ENCODE measurements at regions not wholly inside any gene's neighbourhood (a gene's known extent, or its start where the extent isn't known, plus 50 kb on each side); places are given as distances from the start of the nearest gene placed in this dataset.

DNA sequence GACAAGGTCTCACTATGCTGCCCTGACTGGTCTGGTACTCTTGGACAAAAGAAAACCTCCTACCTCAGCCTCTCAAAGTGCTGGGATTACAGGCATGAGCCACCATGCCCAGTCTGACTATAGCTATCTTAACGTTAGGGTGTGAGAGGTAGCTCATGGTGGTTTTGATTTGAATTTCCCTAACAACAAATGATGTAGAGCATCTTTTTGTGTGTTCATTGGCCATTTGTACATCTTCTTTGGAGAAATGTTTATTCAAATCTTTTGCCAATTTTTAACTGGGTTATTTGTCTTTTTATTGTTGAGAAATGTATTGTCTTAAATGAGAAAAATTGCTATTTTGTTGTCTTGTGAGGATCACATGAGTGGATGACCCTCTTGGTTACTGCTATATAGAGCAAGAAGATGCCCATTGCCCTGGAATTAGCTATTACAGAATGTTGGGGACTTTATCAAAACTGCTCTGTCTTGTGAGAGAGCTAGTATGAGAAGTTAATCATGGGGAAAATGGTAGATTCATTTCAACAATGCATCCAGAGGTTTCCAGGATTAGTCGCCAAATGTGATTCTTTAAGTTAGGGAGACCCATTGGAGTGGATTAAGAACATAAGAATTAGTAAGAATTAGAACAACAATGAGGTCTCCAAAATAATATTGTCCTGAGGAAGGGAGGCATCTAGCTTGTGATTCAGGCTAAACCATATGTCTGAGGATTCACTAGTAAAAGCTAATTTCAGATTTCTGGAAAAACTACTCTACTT is 124.3 kb upstream of the MOCS2 start:
- Mint-ChIP-seq H3K36me3 (no peaks in the 10 kb centered on the region), H3K27me3 (peaks cover 3% of the 10 kb centered on the region), H3K9me3 (no peaks in the 10 kb centered on the region), H3K4me3 (no peak overlapping the region), H3K27ac (no peak overlapping the region), H3K4me1 (ENCODE audit: low read depth) (no peaks in the 10 kb centered on the region)
- intact Hi-C loops (cut with micrococcal nuclease): no loop called here
- no peak for DNase-seq
- ChIA-PET POLR2A (no interaction called here), CTCF (interaction anchor here (0.8 kb wide), 1 partner anchor 10 kb away, joined by 3 read pairs; no protein-coding TSS in a partner anchor)

DNA sequence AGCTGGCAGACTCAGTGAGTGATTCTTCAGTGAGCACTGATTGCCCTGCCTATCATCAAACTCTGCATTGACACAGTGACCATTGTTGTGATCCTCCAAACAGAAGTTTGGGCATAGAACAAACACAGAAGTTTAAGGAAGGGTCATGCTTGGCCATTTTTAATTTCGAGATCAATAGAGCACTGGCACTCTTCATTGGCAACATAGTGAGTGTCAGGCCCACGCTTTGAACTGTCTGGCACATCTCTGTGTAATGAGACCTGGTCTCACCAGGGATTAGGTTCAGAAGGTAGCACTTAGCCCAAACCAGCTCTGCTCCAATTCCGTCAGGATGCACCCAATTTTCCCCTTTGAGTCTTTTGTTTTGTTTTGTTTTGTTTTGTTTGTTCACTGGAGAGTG is 127.1 kb upstream of the MOCS2 start:
- POLR2A ChIA-PET: no interaction called here

DNA sequence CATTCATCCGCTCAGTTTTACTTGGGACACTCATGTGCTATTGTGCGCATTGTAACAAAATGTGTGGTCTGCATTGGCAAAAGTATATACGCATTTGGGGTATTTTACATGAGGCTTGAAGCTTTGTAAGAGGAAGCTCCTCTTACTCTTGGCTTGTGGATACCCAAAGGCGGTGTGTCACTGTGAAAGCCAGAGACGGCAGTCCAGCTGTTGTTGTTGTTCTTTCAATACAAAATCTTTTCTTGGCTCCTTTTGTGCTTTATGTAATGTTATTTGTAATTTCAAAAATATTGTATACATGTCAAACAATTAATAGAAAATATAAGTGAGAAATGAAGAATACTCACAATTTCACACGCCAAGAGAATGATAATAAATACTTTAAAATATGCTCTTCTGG is 128.3 kb upstream of the MOCS2 start:
- no peaks in the 10 kb centered on the region for H3K36me3 Mint-ChIP-seq
- no peaks in the 10 kb centered on the region for H3K4me1 Mint-ChIP-seq (ENCODE audit: low read depth)
- CTCF ChIA-PET: no interaction called here
- POLR2A ChIA-PET: no interaction called here
- H3K27me3 Mint-ChIP-seq: peaks cover 1% of the 10 kb centered on the region
- H3K4me3 Mint-ChIP-seq: no peak overlapping the region
- H3K27ac Mint-ChIP-seq: no peak overlapping the region
- H3K9me3 Mint-ChIP-seq: no peaks in the 10 kb centered on the region
- intact Hi-C loops (cut with micrococcal nuclease): no loop called here
- DNase-seq: no peak

More for the DNA sequence above, 127.1 kb upstream of the MOCS2 start:
- Mint-ChIP-seq H3K9me3 (no peaks in the 10 kb centered on the region), H3K27me3 (no peaks in the 10 kb centered on the region), H3K36me3 (no peaks in the 10 kb centered on the region), H3K27ac (no peak overlapping the region), H3K4me3 (no peak overlapping the region), H3K4me1 (ENCODE audit: low read depth) (no peaks in the 10 kb centered on the region)
- intact Hi-C loops (cut with micrococcal nuclease): no loop called here
- CTCF ChIA-PET: no interaction called here
- no peak for DNase-seq

DNA sequence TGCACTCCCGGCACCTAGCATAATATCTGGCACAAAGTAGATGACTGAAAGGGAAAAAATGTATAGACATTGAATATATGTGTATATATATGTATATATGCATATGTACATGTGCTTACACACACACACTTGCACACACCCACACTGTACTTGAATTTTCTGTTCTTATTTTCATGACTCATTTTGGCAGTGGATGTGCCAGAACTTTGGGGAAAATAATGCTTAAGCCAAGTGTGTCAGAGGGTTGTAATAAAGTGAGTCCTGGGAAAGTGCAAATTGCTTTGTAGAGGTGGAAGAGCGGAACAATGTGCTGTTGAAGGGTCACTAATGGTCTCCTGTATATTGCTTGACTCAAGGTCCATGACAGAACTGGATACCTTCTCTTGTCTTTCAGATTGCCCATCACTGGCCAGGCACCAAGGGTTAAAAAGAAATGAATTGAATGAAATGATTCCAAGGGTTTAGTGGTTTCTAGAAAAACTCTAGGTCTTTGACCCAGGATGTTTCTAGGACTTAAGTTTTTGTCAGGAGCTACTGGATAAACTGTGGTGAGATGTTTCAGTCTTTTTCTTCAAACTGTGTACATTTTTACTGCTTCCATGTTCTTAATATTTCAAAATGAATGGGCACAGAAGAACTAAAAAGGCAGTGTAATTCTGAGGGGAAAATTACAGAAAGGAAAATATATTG is 129.9 kb upstream of the MOCS2 start:
- no peak for DNase-seq
- Mint-ChIP-seq H3K4me3 (no peak overlapping the region), H3K9me3 (no peaks in the 10 kb centered on the region), H3K4me1 (ENCODE audit: low read depth) (no peaks in the 10 kb centered on the region), H3K27me3 (peaks cover 1% of the 10 kb centered on the region), H3K36me3 (no peaks in the 10 kb centered on the region), H3K27ac (no peak overlapping the region)
- intact Hi-C loops (cut with micrococcal nuclease): no loop called here
- ChIA-PET POLR2A (no interaction called here), CTCF (no interaction called here)

DNA sequence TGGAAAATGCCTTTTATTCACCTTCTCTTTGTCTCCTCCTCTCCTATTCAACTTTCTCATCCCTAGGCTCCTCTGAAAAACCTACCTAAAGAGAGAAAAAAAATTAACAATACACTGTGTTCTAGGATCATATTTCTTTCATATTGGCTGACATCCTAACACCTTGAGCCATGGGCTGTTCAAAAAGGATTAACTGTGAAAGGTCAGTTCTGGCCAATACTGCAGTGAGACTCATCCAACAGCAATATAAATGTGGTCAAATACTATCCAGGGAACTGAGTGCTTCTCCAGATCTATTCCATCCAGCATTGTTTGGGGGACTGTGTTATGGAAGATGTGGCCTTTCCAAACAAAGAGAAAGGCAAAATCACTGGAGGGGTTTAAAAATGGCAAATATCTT is 131.1 kb upstream of the MOCS2 start:
- no peak overlapping the region for H3K4me3 Mint-ChIP-seq
- ChIA-PET CTCF (no interaction called here), POLR2A (no interaction called here)
- no peaks in the 10 kb centered on the region for H3K9me3 Mint-ChIP-seq
- no peak for DNase-seq
- intact Hi-C loops (cut with micrococcal nuclease): no loop called here
- H3K36me3 Mint-ChIP-seq: no peaks in the 10 kb centered on the region
- peaks cover 1% of the 10 kb centered on the region for H3K27me3 Mint-ChIP-seq
- no peaks in the 10 kb centered on the region for H3K4me1 Mint-ChIP-seq (ENCODE audit: low read depth)
- no peak overlapping the region for H3K27ac Mint-ChIP-seq

DNA sequence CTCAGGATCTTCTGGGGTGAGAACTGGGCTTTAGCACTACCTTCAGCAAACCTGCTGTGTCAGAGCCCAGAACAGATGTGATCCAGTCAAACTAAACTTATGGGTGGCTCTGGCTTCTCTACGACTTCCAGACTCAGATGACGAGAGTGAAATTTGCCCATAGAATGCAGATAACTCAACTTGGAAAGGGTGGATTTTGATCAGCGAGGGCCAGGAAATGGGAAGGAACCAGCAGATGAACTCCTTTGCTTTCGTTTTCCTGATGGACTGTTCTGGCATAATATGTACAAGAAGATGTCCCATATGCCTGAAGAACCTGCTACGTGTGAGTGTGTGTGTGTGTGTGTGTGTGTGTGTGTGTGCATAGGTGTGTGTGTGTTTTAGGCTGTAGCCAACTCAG is 132.0 kb upstream of the MOCS2 start:
- no peaks in the 10 kb centered on the region for H3K9me3 Mint-ChIP-seq
- intact Hi-C loops (cut with micrococcal nuclease): no loop called here
- no peaks in the 10 kb centered on the region for H3K36me3 Mint-ChIP-seq
- no peak for DNase-seq
- H3K27ac Mint-ChIP-seq: no peak overlapping the region
- H3K4me1 Mint-ChIP-seq (ENCODE audit: low read depth): no peaks in the 10 kb centered on the region
- peaks cover 1% of the 10 kb centered on the region for H3K27me3 Mint-ChIP-seq
- ChIA-PET CTCF (no interaction called here), POLR2A (no interaction called here)
- H3K4me3 Mint-ChIP-seq: no peak overlapping the region

DNA sequence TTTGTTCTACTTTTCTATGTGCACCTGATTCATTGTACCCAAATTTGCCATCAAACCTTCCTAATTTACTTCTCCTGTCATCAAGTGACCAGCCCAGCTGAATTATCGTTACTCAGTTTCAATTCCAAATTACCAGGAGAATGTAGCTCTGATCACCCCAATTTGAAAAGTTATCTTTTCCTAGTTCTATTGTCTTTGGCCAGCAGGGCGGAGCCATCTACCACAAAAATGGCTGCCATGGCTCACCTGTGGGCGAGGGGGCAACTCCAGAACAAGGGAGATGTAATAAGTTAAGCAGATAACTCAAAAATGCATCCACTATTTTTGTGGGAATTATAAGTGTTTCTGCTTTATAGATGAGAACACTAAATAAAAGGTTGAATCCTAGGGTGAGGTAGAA is 133.8 kb upstream of the MOCS2 start:
- Mint-ChIP-seq H3K4me3 (no peak overlapping the region), H3K27ac (no peak overlapping the region), H3K27me3 (peaks cover 4% of the 10 kb centered on the region), H3K9me3 (no peaks in the 10 kb centered on the region), H3K36me3 (no peaks in the 10 kb centered on the region), H3K4me1 (ENCODE audit: low read depth) (no peaks in the 10 kb centered on the region)
- intact Hi-C loops (cut with micrococcal nuclease): no loop called here
- POLR2A ChIA-PET: no interaction called here
- no peak for DNase-seq
- CTCF ChIA-PET: no interaction called here

DNA sequence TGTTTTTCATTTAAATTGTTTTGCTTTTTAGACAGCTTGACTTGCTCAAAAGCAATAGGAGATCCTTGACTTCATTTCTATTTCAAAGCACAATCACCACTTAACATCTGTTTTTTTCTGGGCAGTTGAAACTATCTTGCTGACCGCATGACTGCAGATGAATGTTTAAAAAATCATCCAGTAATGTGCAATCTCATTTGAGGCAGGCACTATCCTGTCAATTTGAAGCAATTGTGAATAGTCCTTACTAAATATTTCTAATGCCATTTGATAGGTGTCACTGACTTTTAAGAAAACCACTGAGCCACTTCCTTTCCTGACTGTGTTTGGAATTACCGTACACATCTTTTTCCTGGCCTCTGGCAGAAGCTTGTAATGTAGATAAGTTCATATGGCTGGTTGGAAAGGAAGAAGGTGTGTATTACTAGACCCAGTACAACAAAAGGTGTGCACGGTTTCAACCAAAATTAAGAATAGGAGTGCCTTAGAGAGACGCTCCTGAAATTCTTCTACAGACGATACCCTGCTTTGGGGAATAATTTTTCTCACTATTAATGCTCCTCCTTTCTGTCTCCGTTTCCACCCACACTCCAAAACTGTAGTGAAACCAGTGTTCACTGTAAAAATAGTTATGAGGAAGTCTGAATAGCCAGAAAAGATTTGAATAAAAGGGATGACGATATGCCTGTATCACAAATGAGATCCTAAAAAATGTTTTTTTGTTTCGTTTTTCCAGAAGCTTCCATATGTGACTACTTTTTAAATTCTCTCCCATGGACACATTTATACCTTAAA is 136.7 kb upstream of the MOCS2 start:
- DNase-seq: no peak
- H3K27ac Mint-ChIP-seq: no peak overlapping the region
- H3K27me3 Mint-ChIP-seq: peaks cover 4% of the 10 kb centered on the region
- H3K4me3 Mint-ChIP-seq: no peak overlapping the region
- H3K4me1 Mint-ChIP-seq (ENCODE audit: low read depth): no peaks in the 10 kb centered on the region
- POLR2A ChIA-PET: no interaction called here
- intact Hi-C loops (cut with micrococcal nuclease): no loop called here
- H3K36me3 Mint-ChIP-seq: no peaks in the 10 kb centered on the region
- CTCF ChIA-PET: no interaction called here
- no peaks in the 10 kb centered on the region for H3K9me3 Mint-ChIP-seq

DNA sequence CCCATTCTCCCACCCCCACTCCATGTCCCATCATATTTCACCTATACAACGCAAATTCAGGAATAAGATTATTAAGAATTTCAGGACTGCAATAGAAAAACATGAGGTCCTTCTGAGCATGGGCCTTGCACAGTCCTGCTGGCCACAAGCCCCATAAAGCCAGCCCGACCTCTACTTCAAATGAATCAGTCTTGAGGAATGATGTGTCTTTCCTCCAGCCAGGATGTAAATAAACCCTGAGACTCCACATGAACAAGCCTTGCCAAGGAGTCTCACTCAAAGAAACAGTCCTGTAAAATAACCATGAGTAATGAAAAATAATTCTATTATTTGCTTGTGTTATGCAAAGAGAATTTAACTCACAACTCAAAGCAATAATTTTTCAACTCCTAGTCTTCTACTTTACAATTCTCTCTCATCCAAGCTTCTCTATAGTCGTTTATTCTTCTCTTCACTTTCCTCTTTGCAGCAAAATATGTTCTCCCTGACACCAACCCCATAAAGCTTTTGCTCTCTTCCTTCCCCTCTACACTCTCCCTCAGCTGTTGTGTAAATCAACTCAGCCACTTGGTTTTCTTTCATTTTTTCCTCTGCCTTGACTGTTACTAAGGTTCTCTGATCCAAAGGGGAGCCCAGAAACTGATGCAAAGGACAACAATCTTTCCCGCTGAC is 140.1 kb upstream of the MOCS2 start:
- intact Hi-C loops (cut with micrococcal nuclease): no loop called here
- Mint-ChIP-seq H3K27ac (no peak overlapping the region), H3K36me3 (no peaks in the 10 kb centered on the region), H3K27me3 (peaks cover 3% of the 10 kb centered on the region), H3K9me3 (no peaks in the 10 kb centered on the region), H3K4me3 (no peak overlapping the region), H3K4me1 (ENCODE audit: low read depth) (no peaks in the 10 kb centered on the region)
- DNase-seq: no peak
- POLR2A ChIA-PET: no interaction called here
- CTCF ChIA-PET: no interaction called here

DNA sequence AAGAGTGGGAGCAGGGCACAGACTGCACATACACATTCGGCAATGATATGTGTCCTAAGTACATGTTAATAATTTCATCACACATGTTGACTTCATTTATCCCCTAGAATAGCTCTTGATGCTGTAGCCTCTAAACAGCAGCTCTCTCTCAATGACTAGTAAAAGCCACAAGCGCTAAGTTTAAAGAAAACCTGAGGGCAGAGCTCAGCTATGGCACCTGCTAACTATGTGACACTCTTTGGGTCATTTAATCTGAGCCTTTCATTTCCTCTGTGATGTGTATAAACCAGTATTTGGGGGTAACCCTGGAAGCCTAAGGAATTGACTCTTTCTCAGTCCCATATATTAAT is 140.6 kb upstream of the MOCS2 start:
- no peak for DNase-seq
- intact Hi-C loops (cut with micrococcal nuclease): no loop called here
- Mint-ChIP-seq H3K36me3 (no peaks in the 10 kb centered on the region), H3K9me3 (no peaks in the 10 kb centered on the region), H3K27me3 (peaks cover 3% of the 10 kb centered on the region), H3K4me3 (no peak overlapping the region), H3K4me1 (ENCODE audit: low read depth) (no peaks in the 10 kb centered on the region), H3K27ac (no peak overlapping the region)
- CTCF ChIA-PET: interaction anchor here (1.0 kb wide), 1 partner anchor 63 kb away, joined by 3 read pairs; no protein-coding TSS in a partner anchor
- POLR2A ChIA-PET: no interaction called here

DNA sequence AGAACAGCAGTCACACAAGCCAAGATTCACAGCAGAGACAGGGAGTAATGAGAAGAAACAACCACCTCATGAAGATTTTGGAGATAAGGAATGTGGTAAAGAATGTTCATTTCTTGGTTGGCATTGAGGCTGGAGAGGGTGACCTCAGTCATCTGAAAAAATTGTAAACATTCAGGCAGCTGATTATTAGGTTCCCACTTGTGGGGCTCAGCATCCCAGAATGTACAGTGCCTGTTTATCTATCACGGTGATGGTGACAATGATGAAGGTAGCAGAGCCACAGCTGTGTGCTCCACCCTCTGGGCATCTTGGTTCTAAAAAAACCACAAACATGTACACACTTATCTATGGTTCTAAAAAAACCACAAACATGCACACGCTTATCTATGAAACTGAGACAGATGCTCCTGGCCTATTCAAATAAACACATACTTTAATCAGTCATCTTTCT is 143.9 kb upstream of the MOCS2 start:
- CTCF ChIA-PET: no interaction called here
- Mint-ChIP-seq H3K9me3 (no peaks in the 10 kb centered on the region), H3K36me3 (no peaks in the 10 kb centered on the region), H3K4me1 (ENCODE audit: low read depth) (no peaks in the 10 kb centered on the region), H3K27me3 (peaks cover 4% of the 10 kb centered on the region), H3K27ac (no peak overlapping the region), H3K4me3 (no peak overlapping the region)
- DNase-seq: no peak
- intact Hi-C loops (cut with micrococcal nuclease): no loop called here
- POLR2A ChIA-PET: no interaction called here

DNA sequence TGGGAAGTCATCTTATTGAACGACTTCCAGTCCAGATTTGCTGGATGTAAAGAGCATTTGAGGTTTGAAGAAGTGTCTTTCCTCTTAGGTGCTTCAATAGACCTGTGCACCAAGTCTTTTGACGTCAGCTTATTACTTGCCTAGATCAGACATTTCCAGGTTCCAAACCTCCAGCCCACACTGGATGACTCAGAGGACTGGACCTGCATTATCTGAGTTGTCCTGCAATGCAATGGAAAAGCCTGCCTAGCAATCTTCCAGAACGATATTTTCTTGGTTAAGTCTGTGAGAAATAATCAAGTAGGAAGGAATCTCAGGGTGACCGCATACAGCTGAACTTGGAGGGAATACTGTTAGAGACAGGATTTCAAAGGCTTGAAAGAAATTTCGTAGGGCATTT is 147.2 kb upstream of the MOCS2 start:
- intact Hi-C loops (cut with micrococcal nuclease): no loop called here
- H3K36me3 Mint-ChIP-seq: no peaks in the 10 kb centered on the region
- H3K4me1 Mint-ChIP-seq (ENCODE audit: low read depth): no peaks in the 10 kb centered on the region
- ChIA-PET POLR2A (no interaction called here), CTCF (no interaction called here)
- DNase-seq: no peak
- H3K4me3 Mint-ChIP-seq: no peak overlapping the region
- H3K27me3 Mint-ChIP-seq: peaks cover 4% of the 10 kb centered on the region
- H3K9me3 Mint-ChIP-seq: no peaks in the 10 kb centered on the region
- H3K27ac Mint-ChIP-seq: no peak overlapping the region
